ENCODE measurements at regions not wholly inside any gene's neighbourhood (a gene's known extent, or its start where the extent isn't known, plus 50 kb on each side); places are given as distances from the start of the nearest gene placed in this dataset.

GRCh38 chr5:124456249-124456648, 290.2 kb downstream of the ZNF608 start:
- DNase-seq = no peak

GRCh38 chr5:124454081-124454480, 292.4 kb downstream of the ZNF608 start:
- no peak for DNase-seq

- no peak for DNase-seq
These were observed 293.0 kb downstream of the ZNF608 start for GRCh38 chr5:124453221-124454051.

GRCh38 chr5:124452412-124452811, 294.0 kb downstream of the ZNF608 start:
- no peak for DNase-seq

- no peak for DNase-seq
These were observed 294.6 kb downstream of the ZNF608 start for GRCh38 chr5:124451721-124452383.

GRCh38 chr5:124446120-124446519, 300.3 kb downstream of the ZNF608 start:
- no peak for DNase-seq

- DNase-seq = no peak
These were observed 301.3 kb downstream of the ZNF608 start for GRCh38 chr5:124445070-124445619.

GRCh38 chr5:124444147-124444775, 302.2 kb downstream of the ZNF608 start:
- no peak for DNase-seq

- DNase-seq = no peak
These were observed 306.0 kb downstream of the ZNF608 start for GRCh38 chr5:124440471-124440870.

- no peak for DNase-seq
These were observed 306.8 kb downstream of the ZNF608 start for GRCh38 chr5:124439609-124440008.

GRCh38 chr5:124438903-124439281, 307.5 kb downstream of the ZNF608 start:
- DNase-seq = no peak

GRCh38 chr5:124438026-124438902, 308.2 kb downstream of the ZNF608 start:
- DNase-seq = no peak

- no peak for DNase-seq
These were observed 310.1 kb downstream of the ZNF608 start for GRCh38 chr5:124436294-124436693.

- DNase-seq = no peak
These were observed 313.3 kb downstream of the ZNF608 start for GRCh38 chr5:124433170-124433569.

GRCh38 chr5:124421584-124421983, 324.9 kb downstream of the ZNF608 start:
- no peak for DNase-seq

- DNase-seq = no peak
These were observed 325.5 kb downstream of the ZNF608 start for GRCh38 chr5:124420952-124421351.

GRCh38 chr5:124419531-124419930, 326.9 kb downstream of the ZNF608 start:
- no peak for DNase-seq

- no peak for DNase-seq
These were observed 328.0 kb downstream of the ZNF608 start for GRCh38 chr5:124418390-124418789.

GRCh38 chr5:124417196-124417595, 329.2 kb downstream of the ZNF608 start:
- DNase-seq = no peak

GRCh38 chr5:124416627-124417026, 329.8 kb downstream of the ZNF608 start:
- DNase-seq = no peak

- DNase-seq = no peak
These were observed 331.5 kb downstream of the ZNF608 start for GRCh38 chr5:124414973-124415372.

Measured in cortex of kidney (tissue), 1 donor.